BE2C (cell line): ENCODE measurements at regions not wholly inside any gene's neighbourhood (a gene's known extent, or its start where the extent isn't known, plus 50 kb on each side); places are given as distances from the start of the nearest gene placed in this dataset.

ENCODE experiments used
- DNase-seq: peaks from one replicate; pipeline ENCODE4 v3.0.0-alpha.2; 2020
- H3K27me3 ChIP-seq: fragments of 250-450 bp; sonication (Bioruptor Pico); 2 replicates; pipeline ENCODE4 v1.5.1; 2020; ENCODE audit warnings: mild to moderate bottlenecking
- H3K36me3 ChIP-seq: fragments of 250-450 bp; sonication (Bioruptor Pico); 2 replicates; pipeline ENCODE4 v1.5.1; 2020; ENCODE audit warnings: mild to moderate bottlenecking
- H3K4me1 ChIP-seq: fragments of 250-450 bp; sonication (Bioruptor Pico); 2 replicates; pipeline ENCODE4 v1.5.1; 2020
- H3K4me3 ChIP-seq: 2 replicates; pipeline ENCODE4 v1.5.1; 2011; ENCODE audit warnings: low read depth, low read length
- H3K9me3 ChIP-seq: fragments of 250-450 bp; sonication (Bioruptor Pico); 2 replicates; pipeline ENCODE4 v1.5.1; 2020
- TF ChIP-seq, protein P1 (sequence below): IDR thresholded peaks from 2 replicates; pipeline ENCODE4 v1.5.1; 2012; ENCODE audit warnings: mild to moderate bottlenecking, low read depth, low read length

DNA sequence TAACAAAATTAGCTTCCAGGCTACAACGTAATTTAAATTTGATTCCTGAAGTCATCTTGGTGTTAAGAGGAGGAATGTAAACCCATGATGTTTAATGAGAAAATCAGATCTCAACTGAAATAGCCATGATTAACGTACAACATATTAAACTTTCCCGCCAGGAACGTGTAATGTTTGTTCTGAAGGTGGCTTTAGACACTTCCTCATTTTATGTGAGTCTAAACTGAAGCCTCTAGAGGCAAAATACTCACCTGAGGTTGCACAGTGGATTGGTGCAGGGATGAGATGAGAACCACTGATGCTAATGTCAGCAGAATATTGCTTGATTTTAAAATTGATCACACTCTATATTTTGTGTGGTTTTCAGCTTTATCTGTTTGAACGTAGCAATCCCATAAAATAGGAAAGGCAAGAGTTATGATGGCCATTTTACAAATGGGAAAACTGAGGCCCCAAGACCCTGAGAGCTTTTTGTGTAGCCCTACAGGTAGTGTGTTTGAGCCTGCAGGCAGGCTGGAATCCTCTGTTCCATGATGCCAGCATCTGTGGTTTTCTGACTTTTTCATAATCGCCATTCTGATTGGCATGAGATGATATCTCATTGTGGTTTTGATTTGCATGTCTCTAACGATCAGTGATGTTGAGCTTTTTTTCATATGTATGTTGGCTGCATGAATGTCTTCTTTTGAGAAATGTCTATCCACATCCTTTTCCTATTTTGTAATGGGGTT, 243.7 kb upstream of the BMPER start:
- H3K4me3 ChIP-seq = no peak overlapping the region
- TF ChIP-seq, protein P1, sequence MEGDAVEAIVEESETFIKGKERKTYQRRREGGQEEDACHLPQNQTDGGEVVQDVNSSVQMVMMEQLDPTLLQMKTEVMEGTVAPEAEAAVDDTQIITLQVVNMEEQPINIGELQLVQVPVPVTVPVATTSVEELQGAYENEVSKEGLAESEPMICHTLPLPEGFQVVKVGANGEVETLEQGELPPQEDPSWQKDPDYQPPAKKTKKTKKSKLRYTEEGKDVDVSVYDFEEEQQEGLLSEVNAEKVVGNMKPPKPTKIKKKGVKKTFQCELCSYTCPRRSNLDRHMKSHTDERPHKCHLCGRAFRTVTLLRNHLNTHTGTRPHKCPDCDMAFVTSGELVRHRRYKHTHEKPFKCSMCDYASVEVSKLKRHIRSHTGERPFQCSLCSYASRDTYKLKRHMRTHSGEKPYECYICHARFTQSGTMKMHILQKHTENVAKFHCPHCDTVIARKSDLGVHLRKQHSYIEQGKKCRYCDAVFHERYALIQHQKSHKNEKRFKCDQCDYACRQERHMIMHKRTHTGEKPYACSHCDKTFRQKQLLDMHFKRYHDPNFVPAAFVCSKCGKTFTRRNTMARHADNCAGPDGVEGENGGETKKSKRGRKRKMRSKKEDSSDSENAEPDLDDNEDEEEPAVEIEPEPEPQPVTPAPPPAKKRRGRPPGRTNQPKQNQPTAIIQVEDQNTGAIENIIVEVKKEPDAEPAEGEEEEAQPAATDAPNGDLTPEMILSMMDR = no peak
- H3K4me1 ChIP-seq = no peaks in the 10 kb centered on the region
- DNase-seq = no peak
- no peaks in the 10 kb centered on the region for H3K36me3 ChIP-seq
- H3K9me3 ChIP-seq = no peaks in the 10 kb centered on the region
- H3K27me3 ChIP-seq = no peaks in the 10 kb centered on the region

DNA sequence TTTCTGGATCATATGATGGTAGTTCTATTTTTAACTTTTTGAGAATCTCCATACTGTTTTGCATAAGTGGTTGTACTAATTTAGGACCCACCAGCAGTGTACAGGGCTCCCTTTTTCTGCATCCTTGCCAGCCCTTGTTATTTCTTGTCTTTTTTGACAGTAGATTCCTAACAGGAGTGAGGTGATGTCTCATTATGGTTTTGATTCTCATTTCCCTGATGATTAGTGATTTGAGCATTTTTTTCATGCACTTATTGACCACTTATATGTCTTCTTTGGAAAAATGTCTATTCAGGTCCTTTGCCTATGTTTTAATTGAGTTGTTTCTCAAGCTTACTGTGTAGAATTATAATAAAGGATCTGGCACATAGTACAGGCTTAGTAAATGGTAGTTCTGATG, 238.8 kb upstream of the BMPER start:
- DNase-seq = no peak
- Histone ChIP-seq H3K36me3 (no peaks in the 10 kb centered on the region), H3K4me1 (no peaks in the 10 kb centered on the region), H3K4me3 (no peak overlapping the region), H3K27me3 (no peaks in the 10 kb centered on the region), H3K9me3 (no peaks in the 10 kb centered on the region)
- TF ChIP-seq, protein P1 = no peak

DNA sequence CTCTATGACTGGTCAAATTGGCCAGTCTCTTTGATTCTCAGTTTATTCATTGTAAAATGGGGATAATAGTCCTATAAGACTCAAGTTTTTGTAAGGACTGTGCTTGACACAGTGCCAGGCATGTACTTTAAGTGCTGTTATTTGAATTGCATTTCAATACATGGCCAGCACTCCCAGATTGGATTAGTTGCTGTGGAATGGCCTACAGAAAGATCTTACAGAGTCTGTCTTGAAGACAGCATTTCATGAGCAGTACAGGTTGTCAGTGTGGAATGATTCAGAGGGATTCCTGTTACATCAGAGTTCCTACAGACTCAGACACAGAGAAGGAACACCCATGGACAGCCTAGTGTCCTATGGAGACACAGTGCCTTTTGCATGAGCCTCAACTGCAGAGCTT, 238.1 kb upstream of the BMPER start:
- Histone ChIP-seq H3K9me3 (no peaks in the 10 kb centered on the region), H3K27me3 (no peaks in the 10 kb centered on the region), H3K4me1 (no peaks in the 10 kb centered on the region), H3K4me3 (no peak overlapping the region), H3K36me3 (no peaks in the 10 kb centered on the region)
- TF ChIP-seq, protein P1 = no peak
- no peak for DNase-seq

DNA sequence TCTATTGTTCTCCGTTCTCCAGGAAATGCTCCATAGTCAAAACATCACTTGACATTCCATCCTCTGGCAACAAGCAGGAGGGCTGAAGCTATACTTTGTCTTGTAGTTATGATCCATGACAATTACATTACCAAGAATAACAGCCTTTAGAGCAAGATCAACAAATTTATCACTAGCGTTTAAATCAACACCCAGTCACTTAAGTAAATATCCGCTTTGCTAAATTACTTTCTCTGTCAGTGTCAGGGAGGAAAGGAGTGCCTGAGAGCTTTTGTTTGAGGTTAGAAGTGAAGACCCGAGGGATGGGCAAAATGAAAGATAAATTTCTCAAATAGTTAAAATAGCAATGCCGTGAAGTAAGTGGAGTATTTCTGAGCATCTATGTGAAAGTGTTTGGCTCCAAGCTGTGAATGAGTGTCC, 236.1 kb upstream of the BMPER start:
- H3K36me3 ChIP-seq = no peaks in the 10 kb centered on the region
- H3K4me1 ChIP-seq = no peaks in the 10 kb centered on the region
- no peak overlapping the region for H3K4me3 ChIP-seq
- no peaks in the 10 kb centered on the region for H3K27me3 ChIP-seq
- H3K9me3 ChIP-seq = no peaks in the 10 kb centered on the region
- no peak for DNase-seq
- TF ChIP-seq, protein P1 = no peak

DNA sequence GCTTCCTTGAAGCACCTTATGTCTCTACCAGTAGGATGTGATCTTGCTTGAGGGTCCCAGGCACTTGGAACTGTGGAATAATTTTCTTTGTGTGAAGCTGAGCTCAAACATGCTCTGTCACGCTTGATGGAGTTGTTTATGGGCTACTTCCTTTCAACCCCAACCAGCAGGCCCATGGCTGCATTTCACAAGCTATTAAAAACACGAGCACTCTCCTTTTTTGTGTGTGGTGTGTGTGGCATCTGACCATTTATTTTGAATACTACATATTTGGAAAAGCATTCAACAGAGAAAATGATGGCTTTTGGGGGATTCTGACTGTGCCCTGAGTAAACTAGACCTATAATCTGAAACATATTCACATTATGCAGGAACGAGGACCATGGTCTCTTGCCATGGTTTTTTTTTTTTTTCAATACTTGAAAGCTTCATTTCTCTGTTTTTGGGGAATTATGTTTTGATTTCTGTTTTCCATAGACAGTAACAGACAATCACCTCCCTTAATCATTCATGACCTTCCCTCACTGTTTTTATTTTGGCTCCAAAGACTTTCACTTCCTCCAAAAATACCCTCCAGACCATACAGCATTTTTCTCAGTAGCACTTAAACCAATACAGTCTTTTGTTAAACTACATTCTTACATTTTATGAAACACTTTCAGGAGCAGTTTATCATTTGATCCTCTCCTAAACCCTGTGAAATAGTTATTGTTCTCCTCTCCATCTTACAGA, 233.6 kb upstream of the BMPER start:
- TF ChIP-seq, protein P1 = no peak
- H3K36me3 ChIP-seq = no peaks in the 10 kb centered on the region
- no peak for DNase-seq
- no peaks in the 10 kb centered on the region for H3K27me3 ChIP-seq
- H3K4me3 ChIP-seq = no peak overlapping the region
- H3K4me1 ChIP-seq = no peaks in the 10 kb centered on the region
- no peaks in the 10 kb centered on the region for H3K9me3 ChIP-seq
